ENCODE measurements at regions not wholly inside any gene's neighbourhood (a gene's known extent, or its start where the extent isn't known, plus 50 kb on each side); places are given as distances from the start of the nearest gene placed in this dataset.
A peak's percentile ranks its signal among the peaks of the same experiment; 100 is the strongest.

DNA sequence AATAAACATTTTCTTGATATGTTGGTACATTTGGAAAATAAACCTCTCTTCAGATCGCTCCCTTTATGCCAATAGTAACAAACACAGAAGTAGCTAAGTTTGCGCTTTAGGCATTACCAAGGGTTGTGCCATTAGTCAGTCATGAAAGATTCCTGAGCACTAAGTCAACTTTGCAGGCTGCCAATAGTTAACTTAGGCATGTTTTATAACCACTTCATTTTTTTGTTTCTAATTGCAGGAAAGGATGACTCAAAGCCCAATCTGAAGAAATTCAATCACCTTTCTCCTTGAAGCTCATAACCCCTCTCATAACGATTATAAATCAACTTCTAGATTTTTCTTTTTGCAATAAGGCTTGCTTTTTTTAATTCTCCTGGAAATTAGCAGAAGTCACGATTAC lies 517.0 kb downstream of the AGTPBP1 start (continued):
- TF ChIP-seq ZFP37 (tag by site-specific recombination; IDR thresholded peaks at IDR 0.05) (no peak), ZNF664 (tag by site-specific recombination; IDR thresholded peaks at IDR 0.05) (peak; percentile 94), OVOL3 (tag by site-specific recombination; IDR thresholded peaks at IDR 0.05) (no peak), ZNF366 (tag by site-specific recombination; conservative IDR thresholded peaks at IDR 0.05) (0 out of 2 replicates have a peak, but pooled peaks have one; percentile 14), ZNF600 (tag by site-specific recombination; IDR thresholded peaks at IDR 0.05) (0 out of 2 replicates have a peak, but pooled peaks have one; percentile 44), ZNF274 (IDR thresholded peaks at IDR 0.05; ENCODE audit: low read length) (no peak), ZNF274 (tag by site-specific recombination; IDR thresholded peaks at IDR 0.05; ENCODE audit: borderline replicate concordance) (no peak), ZNF660 (tag by site-specific recombination; IDR thresholded peaks at IDR 0.05) (0 out of 2 replicates have a peak, but pooled peaks have one; percentile 49), ZBTB1 (tag by site-specific recombination; IDR thresholded peaks at IDR 0.05) (peak; percentile 56; the same call in 1 of the 2 replicates), ZNF843 (tag by site-specific recombination; IDR thresholded peaks at IDR 0.05) (peak; percentile 67; the same call in 1 of the 2 replicates), ZEB2 (tag by site-specific recombination; IDR thresholded peaks at IDR 0.05) (peak; percentile 64; the same call in 1 of the 2 replicates), GLI2 (tag by site-specific recombination; IDR thresholded peaks at IDR 0.05; ENCODE audit: borderline replicate concordance, low read depth) (peak; percentile 56; the same call in 1 of the 2 replicates), ZNF629 (tag by site-specific recombination; IDR thresholded peaks at IDR 0.05) (peak; percentile 71)
- TF ChIP-seq, protein P1, sequence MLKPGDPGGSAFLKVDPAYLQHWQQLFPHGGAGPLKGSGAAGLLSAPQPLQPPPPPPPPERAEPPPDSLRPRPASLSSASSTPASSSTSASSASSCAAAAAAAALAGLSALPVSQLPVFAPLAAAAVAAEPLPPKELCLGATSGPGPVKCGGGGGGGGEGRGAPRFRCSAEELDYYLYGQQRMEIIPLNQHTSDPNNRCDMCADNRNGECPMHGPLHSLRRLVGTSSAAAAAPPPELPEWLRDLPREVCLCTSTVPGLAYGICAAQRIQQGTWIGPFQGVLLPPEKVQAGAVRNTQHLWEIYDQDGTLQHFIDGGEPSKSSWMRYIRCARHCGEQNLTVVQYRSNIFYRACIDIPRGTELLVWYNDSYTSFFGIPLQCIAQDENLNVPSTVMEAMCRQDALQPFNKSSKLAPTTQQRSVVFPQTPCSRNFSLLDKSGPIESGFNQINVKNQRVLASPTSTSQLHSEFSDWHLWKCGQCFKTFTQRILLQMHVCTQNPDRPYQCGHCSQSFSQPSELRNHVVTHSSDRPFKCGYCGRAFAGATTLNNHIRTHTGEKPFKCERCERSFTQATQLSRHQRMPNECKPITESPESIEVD (tag by site-specific recombination; IDR thresholded peaks at IDR 0.05), result 0 out of 2 replicates have a peak, but pooled peaks have one; percentile 33
- TF ChIP-seq, protein P2, sequence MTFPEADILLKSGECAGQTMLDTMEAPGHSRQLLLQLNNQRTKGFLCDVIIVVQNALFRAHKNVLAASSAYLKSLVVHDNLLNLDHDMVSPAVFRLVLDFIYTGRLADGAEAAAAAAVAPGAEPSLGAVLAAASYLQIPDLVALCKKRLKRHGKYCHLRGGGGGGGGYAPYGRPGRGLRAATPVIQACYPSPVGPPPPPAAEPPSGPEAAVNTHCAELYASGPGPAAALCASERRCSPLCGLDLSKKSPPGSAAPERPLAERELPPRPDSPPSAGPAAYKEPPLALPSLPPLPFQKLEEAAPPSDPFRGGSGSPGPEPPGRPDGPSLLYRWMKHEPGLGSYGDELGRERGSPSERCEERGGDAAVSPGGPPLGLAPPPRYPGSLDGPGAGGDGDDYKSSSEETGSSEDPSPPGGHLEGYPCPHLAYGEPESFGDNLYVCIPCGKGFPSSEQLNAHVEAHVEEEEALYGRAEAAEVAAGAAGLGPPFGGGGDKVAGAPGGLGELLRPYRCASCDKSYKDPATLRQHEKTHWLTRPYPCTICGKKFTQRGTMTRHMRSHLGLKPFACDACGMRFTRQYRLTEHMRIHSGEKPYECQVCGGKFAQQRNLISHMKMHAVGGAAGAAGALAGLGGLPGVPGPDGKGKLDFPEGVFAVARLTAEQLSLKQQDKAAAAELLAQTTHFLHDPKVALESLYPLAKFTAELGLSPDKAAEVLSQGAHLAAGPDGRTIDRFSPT (tag by site-specific recombination; IDR thresholded peaks at IDR 0.05), result peak; percentile 29; the same call in 1 of the 2 replicates

DNA sequence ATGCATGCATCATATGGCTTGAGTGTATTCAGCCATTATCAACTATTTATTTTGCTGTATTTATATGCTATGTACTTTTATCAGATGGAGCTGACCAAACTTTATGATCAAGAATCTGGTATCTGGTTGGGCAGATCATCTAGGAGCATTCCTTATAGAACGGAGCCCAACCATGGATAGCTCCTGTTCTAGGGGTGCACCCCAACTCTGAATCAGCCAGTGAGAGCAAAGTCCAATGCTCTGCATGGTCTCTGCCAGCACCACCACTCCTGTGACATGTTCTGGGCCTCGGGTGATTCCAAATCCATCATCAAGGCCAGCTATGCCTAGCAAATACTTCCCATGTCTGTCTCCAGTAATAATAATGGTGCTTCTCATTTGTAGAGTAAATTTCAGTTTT lies 517.5 kb downstream of the AGTPBP1 start:
- Histone ChIP-seq H3K4me1 (ENCODE audit: control insufficient read depth, insufficient read depth, low read length) (no peaks in the 10 kb centered on the region), H3K4me3 (ENCODE audit: low read depth, low read length) (no peak overlapping the region), H3K27ac (ENCODE audit: extremely low read depth, low read depth, low read length) (no peak overlapping the region), H3K9me3 (ENCODE audit: control insufficient read depth, insufficient read depth, low read depth, low read length) (no peaks in the 10 kb centered on the region), H3K36me3 (ENCODE audit: control insufficient read depth in 2 of 2, insufficient read depth in 1 of 2, low read length in 2 of 2) (no peaks in the 10 kb centered on the region)
- ChIA-PET CTCF (no interaction called here), POLR2A (interaction anchor here (0.6 to 1.5 kb wide), 2 partner anchors 11 to 110 kb away, joined by 3 to 5 read pairs; no protein-coding TSS in a partner anchor)
- TF ChIP-seq, protein P3, sequence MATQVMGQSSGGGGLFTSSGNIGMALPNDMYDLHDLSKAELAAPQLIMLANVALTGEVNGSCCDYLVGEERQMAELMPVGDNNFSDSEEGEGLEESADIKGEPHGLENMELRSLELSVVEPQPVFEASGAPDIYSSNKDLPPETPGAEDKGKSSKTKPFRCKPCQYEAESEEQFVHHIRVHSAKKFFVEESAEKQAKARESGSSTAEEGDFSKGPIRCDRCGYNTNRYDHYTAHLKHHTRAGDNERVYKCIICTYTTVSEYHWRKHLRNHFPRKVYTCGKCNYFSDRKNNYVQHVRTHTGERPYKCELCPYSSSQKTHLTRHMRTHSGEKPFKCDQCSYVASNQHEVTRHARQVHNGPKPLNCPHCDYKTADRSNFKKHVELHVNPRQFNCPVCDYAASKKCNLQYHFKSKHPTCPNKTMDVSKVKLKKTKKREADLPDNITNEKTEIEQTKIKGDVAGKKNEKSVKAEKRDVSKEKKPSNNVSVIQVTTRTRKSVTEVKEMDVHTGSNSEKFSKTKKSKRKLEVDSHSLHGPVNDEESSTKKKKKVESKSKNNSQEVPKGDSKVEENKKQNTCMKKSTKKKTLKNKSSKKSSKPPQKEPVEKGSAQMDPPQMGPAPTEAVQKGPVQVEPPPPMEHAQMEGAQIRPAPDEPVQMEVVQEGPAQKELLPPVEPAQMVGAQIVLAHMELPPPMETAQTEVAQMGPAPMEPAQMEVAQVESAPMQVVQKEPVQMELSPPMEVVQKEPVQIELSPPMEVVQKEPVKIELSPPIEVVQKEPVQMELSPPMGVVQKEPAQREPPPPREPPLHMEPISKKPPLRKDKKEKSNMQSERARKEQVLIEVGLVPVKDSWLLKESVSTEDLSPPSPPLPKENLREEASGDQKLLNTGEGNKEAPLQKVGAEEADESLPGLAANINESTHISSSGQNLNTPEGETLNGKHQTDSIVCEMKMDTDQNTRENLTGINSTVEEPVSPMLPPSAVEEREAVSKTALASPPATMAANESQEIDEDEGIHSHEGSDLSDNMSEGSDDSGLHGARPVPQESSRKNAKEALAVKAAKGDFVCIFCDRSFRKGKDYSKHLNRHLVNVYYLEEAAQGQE (tag by site-specific recombination; IDR thresholded peaks at IDR 0.05), result peak; percentile 43
- TF ChIP-seq, protein P4, sequence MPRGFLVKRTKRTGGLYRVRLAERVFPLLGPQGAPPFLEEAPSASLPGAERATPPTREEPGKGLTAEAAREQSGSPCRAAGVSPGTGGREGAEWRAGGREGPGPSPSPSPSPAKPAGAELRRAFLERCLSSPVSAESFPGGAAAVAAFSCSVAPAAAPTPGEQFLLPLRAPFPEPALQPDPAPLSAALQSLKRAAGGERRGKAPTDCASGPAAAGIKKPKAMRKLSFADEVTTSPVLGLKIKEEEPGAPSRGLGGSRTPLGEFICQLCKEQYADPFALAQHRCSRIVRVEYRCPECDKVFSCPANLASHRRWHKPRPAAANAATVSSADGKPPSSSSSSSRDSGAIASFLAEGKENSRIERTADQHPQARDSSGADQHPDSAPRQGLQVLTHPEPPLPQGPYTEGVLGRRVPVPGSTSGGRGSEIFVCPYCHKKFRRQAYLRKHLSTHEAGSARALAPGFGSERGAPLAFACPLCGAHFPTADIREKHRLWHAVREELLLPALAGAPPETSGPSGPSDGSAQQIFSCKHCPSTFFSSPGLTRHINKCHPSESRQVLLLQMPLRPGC (tag by site-specific recombination; IDR thresholded peaks at IDR 0.05), result no peak
- TF ChIP-seq, protein P5, sequence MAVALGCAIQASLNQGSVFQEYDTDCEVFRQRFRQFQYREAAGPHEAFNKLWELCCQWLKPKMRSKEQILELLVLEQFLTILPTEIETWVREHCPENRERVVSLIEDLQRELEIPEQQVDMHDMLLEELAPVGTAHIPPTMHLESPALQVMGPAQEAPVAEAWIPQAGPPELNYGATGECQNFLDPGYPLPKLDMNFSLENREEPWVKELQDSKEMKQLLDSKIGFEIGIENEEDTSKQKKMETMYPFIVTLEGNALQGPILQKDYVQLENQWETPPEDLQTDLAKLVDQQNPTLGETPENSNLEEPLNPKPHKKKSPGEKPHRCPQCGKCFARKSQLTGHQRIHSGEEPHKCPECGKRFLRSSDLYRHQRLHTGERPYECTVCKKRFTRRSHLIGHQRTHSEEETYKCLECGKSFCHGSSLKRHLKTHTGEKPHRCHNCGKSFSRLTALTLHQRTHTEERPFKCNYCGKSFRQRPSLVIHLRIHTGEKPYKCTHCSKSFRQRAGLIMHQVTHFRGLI (tag by site-specific recombination; IDR thresholded peaks at IDR 0.05), result peak; percentile 91
- no peak for TF ChIP-seq ZFP37 (tag by site-specific recombination; IDR thresholded peaks at IDR 0.05)
- TF ChIP-seq ZNF623 (tag by site-specific recombination; IDR thresholded peaks at IDR 0.05), result no peak
